Naive thymus-derived CD4-positive, alpha-beta T cell (primary cell): ENCODE measurements at regions not wholly inside any gene's neighbourhood (a gene's known extent, or its start where the extent isn't known, plus 50 kb on each side); places are given as distances from the start of the nearest gene placed in this dataset.

ENCODE experiments used
- ATAC-seq: fragments of 150-1000 bp; cut with Tn5 transposase; 2 replicates; pipeline ENCODE4 v1.10.0; 2021; ENCODE audit warnings: mild to moderate bottlenecking, moderate library complexity
- CTCF ChIA-PET: fragments of 350-600 bp; sonication (Branson Sonifier 250); formaldehyde crosslinking; loops from one replicate; lab custom pipeline; 2021; ENCODE audit warnings: antibody characterized with exemption; lab: Charles Lee
- POLR2A ChIA-PET: fragments of 350-600 bp; sonication (Branson Sonifier 250); formaldehyde crosslinking; loops from one replicate; lab custom pipeline; 2021; ENCODE audit warnings: antibody characterized with exemption, inconsistent platforms; lab: Charles Lee
- DNase-seq, 9 donors: peaks; one replicate each; pipeline versions ENCODE4 v3.0.0 to v3.0.0-alpha.2; 2020 to 2022; ENCODE audit warnings: mixed read lengths in 1 of 9
- H3K27ac ChIP-seq: one replicate; pipeline ENCODE4 v1.7.0; 2013; ENCODE audit warnings: mild to moderate bottlenecking, low read depth, low read length, moderate library complexity
- H3K27me3 ChIP-seq, 2 donors: one replicate each; pipeline ENCODE4 v1.7.0; 2013; ENCODE audit warnings: low read length in 2 of 2, mild to moderate bottlenecking in 2 of 2, moderate library complexity in 2 of 2; ENCODE audit not compliant: control insufficient read depth in 2 of 2, insufficient read depth in 2 of 2
- H3K36me3 ChIP-seq, 3 experiments: 1 replicate in 2 of 3; 2 replicates in 1 of 3; pipeline ENCODE4 v1.7.0; 2013; ENCODE audit warnings: low read length in 3 of 3, mild to moderate bottlenecking in 3 of 3, moderate library complexity in 1 of 3; ENCODE audit not compliant: insufficient read depth in 3 of 3, control insufficient read depth in 2 of 3
- H3K4me1 ChIP-seq, 2 donors: one replicate each; pipeline ENCODE4 v1.7.0; 2013; ENCODE audit warnings: low read length in 2 of 2, mild to moderate bottlenecking in 2 of 2, moderate library complexity in 1 of 2; ENCODE audit not compliant: control insufficient read depth in 2 of 2, insufficient read depth in 2 of 2
- H3K4me3 ChIP-seq: 2 replicates; pipeline ENCODE4 v1.7.0; 2013; ENCODE audit warnings: mild to moderate bottlenecking, low read length
- H3K9me3 ChIP-seq, 3 experiments: 1 replicate in 2 of 3; 2 replicates in 1 of 3; pipeline ENCODE4 v1.7.0; 2013; ENCODE audit warnings: low read length in 3 of 3; ENCODE audit not compliant: control insufficient read depth in 2 of 3
- H3K27ac Mint-ChIP-seq, 9 donors: one replicate each; pipeline ENCODE4 v1.8.0; 2020 to 2022; ENCODE audit warnings: mixed read lengths in 9 of 9, mild to moderate bottlenecking in 8 of 9, moderate library complexity in 5 of 9, inconsistent platforms in 2 of 9
- H3K27me3 Mint-ChIP-seq, 5 donors: one replicate each; pipeline ENCODE4 v1.8.0; 2021 to 2022; ENCODE audit warnings: mixed read lengths in 5 of 5, mild to moderate bottlenecking in 1 of 5
- H3K36me3 Mint-ChIP-seq, 5 donors: one replicate each; pipeline ENCODE4 v1.8.0; 2020 to 2022; ENCODE audit warnings: mixed read lengths in 5 of 5, mild to moderate bottlenecking in 3 of 5, inconsistent platforms in 1 of 5
- H3K4me1 Mint-ChIP-seq, 7 donors: one replicate each; pipeline ENCODE4 v1.8.0; 2020 to 2022; ENCODE audit warnings: mixed read lengths in 7 of 7, mild to moderate bottlenecking in 3 of 7, inconsistent platforms in 1 of 7
- H3K4me3 Mint-ChIP-seq, 10 donors: one replicate each; pipeline ENCODE4 v1.8.0; 2020 to 2022; ENCODE audit warnings: mild to moderate bottlenecking in 10 of 10, mixed read lengths in 10 of 10, moderate library complexity in 6 of 10, inconsistent platforms in 2 of 10
- H3K9me3 Mint-ChIP-seq, 11 donors: one replicate each; pipeline ENCODE4 v1.8.0; 2020 to 2022; ENCODE audit warnings: mixed read lengths in 11 of 11, mild to moderate bottlenecking in 4 of 11, inconsistent platforms in 1 of 11, moderate library complexity in 1 of 11
- intact Hi-C, 2 donors: fragments of 100-400 bp; cut with micrococcal nuclease; formaldehyde crosslinking; loops; one replicate each; pipeline ENCODE4 v1.15.1; 2023

GRCh38 chr1:61604261-61604660, 120.7 kb downstream of the TM2D1 start:
- POLR2A ChIA-PET, result no interaction called here
- CTCF ChIA-PET, result no interaction called here

GRCh38 chr1:61602663-61603062, 122.3 kb downstream of the TM2D1 start:
- POLR2A ChIA-PET, result no interaction called here
- Mint-ChIP-seq H3K27me3 (peaks cover 0 to 14% (median 10%) of the 10 kb centered on the region in 5 donors), H3K4me1 (no peaks in the 10 kb centered on the region), H3K36me3 (peaks cover 0 to 3% (median 0%) of the 10 kb centered on the region in 5 donors), H3K4me3 (no peak overlapping the region), H3K27ac (no peak overlapping the region), H3K9me3 (peaks cover 0 to 5% (median 1%) of the 10 kb centered on the region in 11 donors)
- no peaks in the 10 kb centered on the region for H3K9me3 ChIP-seq
- H3K4me1 ChIP-seq, result no peaks in the 10 kb centered on the region
- H3K4me3 ChIP-seq, result no peak overlapping the region
- no peaks in the 10 kb centered on the region for H3K36me3 ChIP-seq
- intact Hi-C loops, result no loop called here
- CTCF ChIA-PET, result no interaction called here
- no peaks in the 10 kb centered on the region for H3K27me3 ChIP-seq
- no peak for ATAC-seq
- DNase-seq, result no peak
- no peak overlapping the region for H3K27ac ChIP-seq

More at GRCh38 chr1:61604261-61604660, 120.7 kb downstream of the TM2D1 start:
- DNase-seq, result no peak
- no peak overlapping the region for H3K4me3 ChIP-seq
- H3K27ac Mint-ChIP-seq, result no peak overlapping the region
- no peak overlapping the region for H3K27ac ChIP-seq
- no peak for ATAC-seq
- H3K4me1 Mint-ChIP-seq, result no peaks in the 10 kb centered on the region
- H3K9me3 ChIP-seq, result no peaks in the 10 kb centered on the region
- H3K27me3 ChIP-seq, result no peaks in the 10 kb centered on the region
- H3K36me3 ChIP-seq, result no peaks in the 10 kb centered on the region
- intact Hi-C loops, result no loop called here
- no peak overlapping the region for H3K4me3 Mint-ChIP-seq
- H3K36me3 Mint-ChIP-seq, result no peaks in the 10 kb centered on the region
- H3K27me3 Mint-ChIP-seq, result peaks cover 4 to 15% (median 5%) of the 10 kb centered on the region in 5 donors
- H3K9me3 Mint-ChIP-seq, result peaks cover 0 to 3% (median 0%) of the 10 kb centered on the region in 11 donors
- H3K4me1 ChIP-seq, result no peaks in the 10 kb centered on the region

GRCh38 chr1:61597601-61598000, 127.3 kb downstream of the TM2D1 start:
- Histone ChIP-seq H3K36me3 (no peaks in the 10 kb centered on the region), H3K4me3 (no peak overlapping the region), H3K9me3 (peaks cover 0 to 2% (median 0%) of the 10 kb centered on the region in 3 experiments), H3K4me1 (no peaks in the 10 kb centered on the region), H3K27ac (no peak overlapping the region), H3K27me3 (no peaks in the 10 kb centered on the region)
- Mint-ChIP-seq H3K4me3 (no peak overlapping the region), H3K4me1 (no peaks in the 10 kb centered on the region), H3K27me3 (peaks cover 4 to 30% (median 13%) of the 10 kb centered on the region in 5 donors), H3K27ac (no peak overlapping the region), H3K36me3 (peaks cover 0 to 10% (median 0%) of the 10 kb centered on the region in 5 donors), H3K9me3 (peaks cover 0 to 13% (median 6%) of the 10 kb centered on the region in 11 donors)
- POLR2A ChIA-PET, result no interaction called here
- intact Hi-C loops, result no loop called here
- ATAC-seq, result no peak
- CTCF ChIA-PET, result no interaction called here
- no peak for DNase-seq

GRCh38 chr1:61593331-61593730, 131.6 kb downstream of the TM2D1 start:
- Histone ChIP-seq H3K9me3 (peaks cover 0 to 2% (median 0%) of the 10 kb centered on the region in 3 experiments), H3K27me3 (no peaks in the 10 kb centered on the region), H3K27ac (no peak overlapping the region), H3K4me1 (no peaks in the 10 kb centered on the region), H3K36me3 (no peaks in the 10 kb centered on the region), H3K4me3 (no peak overlapping the region)
- peaks cover 0 to 3% (median 0%) of the 10 kb centered on the region in 7 donors for H3K4me1 Mint-ChIP-seq
- peaks cover 0 to 10% (median 0%) of the 10 kb centered on the region in 5 donors for H3K36me3 Mint-ChIP-seq
- no peak overlapping the region for H3K4me3 Mint-ChIP-seq
- DNase-seq, result no peak
- intact Hi-C loops, result no loop called here
- ChIA-PET CTCF (no interaction called here), POLR2A (no interaction called here)
- no peak for ATAC-seq
- H3K27me3 Mint-ChIP-seq, result peaks cover 4 to 28% (median 11%) of the 10 kb centered on the region in 5 donors
- peaks cover 0 to 13% (median 6%) of the 10 kb centered on the region in 11 donors for H3K9me3 Mint-ChIP-seq
- H3K27ac Mint-ChIP-seq, result no peak overlapping the region

- no peak for ATAC-seq
- H3K36me3 Mint-ChIP-seq, result no peaks in the 10 kb centered on the region
- H3K4me1 Mint-ChIP-seq, result peaks cover 0 to 3% (median 0%) of the 10 kb centered on the region in 7 donors
- Histone ChIP-seq H3K36me3 (no peaks in the 10 kb centered on the region), H3K4me3 (no peak overlapping the region), H3K4me1 (no peaks in the 10 kb centered on the region), H3K9me3 (no peaks in the 10 kb centered on the region), H3K27me3 (no peaks in the 10 kb centered on the region), H3K27ac (no peak overlapping the region)
- H3K9me3 Mint-ChIP-seq, result no peaks in the 10 kb centered on the region
- H3K4me3 Mint-ChIP-seq, result no peak overlapping the region
- no peak overlapping the region for H3K27ac Mint-ChIP-seq
- POLR2A ChIA-PET, result no interaction called here
- DNase-seq, result no peak
- CTCF ChIA-PET, result interaction anchor here (0.6 to 0.8 kb wide), 2 partner anchors 66 to 1188 kb away, joined by 6 read pairs; no protein-coding TSS in a partner anchor
- intact Hi-C loops, result no loop called here
- H3K27me3 Mint-ChIP-seq, result peaks cover 3 to 17% (median 6%) of the 10 kb centered on the region in 5 donors
These were observed 133.6 kb downstream of the TM2D1 start for GRCh38 chr1:61591351-61591750.

- Mint-ChIP-seq H3K27me3 (peaks cover 0 to 10% (median 8%) of the 10 kb centered on the region in 5 donors), H3K27ac (no peak overlapping the region), H3K9me3 (no peaks in the 10 kb centered on the region), H3K36me3 (no peaks in the 10 kb centered on the region), H3K4me3 (no peak overlapping the region), H3K4me1 (peaks cover 0 to 3% (median 0%) of the 10 kb centered on the region in 7 donors)
- POLR2A ChIA-PET, result no interaction called here
- DNase-seq (peak in 8 of 9 donors; percentile 7 to 53 (median 46)), ATAC-seq (peak; percentile 74)
- CTCF ChIA-PET, result interaction anchor here (0.6 to 2.2 kb wide), 6 partner anchors 59 to 1618 kb away, joined by 3 to 13 read pairs (median 3); no protein-coding TSS in a partner anchor
- no peaks in the 10 kb centered on the region for H3K4me1 ChIP-seq
- H3K9me3 ChIP-seq, result no peaks in the 10 kb centered on the region
- no peaks in the 10 kb centered on the region for H3K27me3 ChIP-seq
- H3K36me3 ChIP-seq, result no peaks in the 10 kb centered on the region
- intact Hi-C loops, result loop anchor here (1.0 to 10.0 kb wide), 9 partner anchors 52 to 1618 kb away; no protein-coding TSS in a partner anchor
- H3K4me3 ChIP-seq, result no peak overlapping the region
- H3K27ac ChIP-seq, result no peak overlapping the region
These were observed 135.9 kb downstream of the TM2D1 start for GRCh38 chr1:61588736-61589672.
